Panc1 (cell line): ENCODE measurements at regions not wholly inside any gene's neighbourhood (a gene's known extent, or its start where the extent isn't known, plus 50 kb on each side); places are given as distances from the start of the nearest gene placed in this dataset.

ENCODE experiments used
- ATAC-seq: fragments of 200-7000 bp; cut with Tn5 transposase; 2 replicates; pipeline ENCODE4 v1.9.1; 2020; ENCODE audit warnings: mild to moderate bottlenecking, moderate library complexity
- BruUV-seq: library from RNA; stranded (reverse); fragments of 400-500 nt; replicated peaks from 2 replicates; lab custom pipeline; 2021; lab: Mats Ljungman, UMichigan
- CTCF ChIA-PET: fragments of 300-600 bp; sonication (Branson Sonifier 250); formaldehyde crosslinking; loops from one replicate; lab custom pipeline; 2022; ENCODE audit warnings: antibody characterized with exemption; lab: Charles Lee
- POLR2A ChIA-PET: fragments of 300-600 bp; sonication (Branson Sonifier 250); formaldehyde crosslinking; loops from one replicate; lab custom pipeline; 2022; ENCODE audit warnings: antibody characterized with exemption; lab: Charles Lee
- DNase-seq: peaks from one replicate; pipeline ENCODE4 v3.0.0-alpha.2; 2010; ENCODE audit warnings: low read depth, low spot score
- H3K27ac ChIP-seq: 2 replicates; pipeline ENCODE4 v1.5.1; 2011; ENCODE audit warnings: mild to moderate bottlenecking, low read length, inconsistent platforms
- H3K27me3 ChIP-seq: fragments of 200-500 bp; sonication (Bioruptor generic); 2 replicates; pipeline ENCODE4 v1.6.0; 2014; ENCODE audit warnings: low read length, inconsistent platforms; ENCODE audit not compliant: control insufficient read depth, insufficient read depth
- H3K36me3 ChIP-seq: fragments of 200-500 bp; sonication (Bioruptor generic); 2 replicates; pipeline ENCODE4 v1.5.1; 2014; ENCODE audit warnings: inconsistent platforms, mild to moderate bottlenecking, low read length, moderate library complexity; ENCODE audit not compliant: control insufficient read depth, insufficient read depth
- H3K4me1 ChIP-seq: 2 replicates; pipeline ENCODE4 v1.5.1; 2011; ENCODE audit warnings: inconsistent platforms, mild to moderate bottlenecking, low read length, moderate library complexity; ENCODE audit not compliant: control insufficient read depth, insufficient read depth
- H3K4me3 ChIP-seq, 2 experiments: 2 replicates each; pipeline ENCODE4 v1.5.1; 2011 to 2012; ENCODE audit warnings: low read depth in 2 of 2, low read length in 2 of 2, mild to moderate bottlenecking in 2 of 2, inconsistent platforms in 1 of 2, moderate library complexity in 1 of 2
- H3K9me3 ChIP-seq: fragments of 200-500 bp; sonication (Bioruptor generic); 2 replicates; pipeline ENCODE4 v1.5.1; 2014; ENCODE audit warnings: low read depth, mild to moderate bottlenecking, inconsistent platforms, low read length, moderate library complexity; ENCODE audit not compliant: control insufficient read depth, insufficient read depth
- POLR2AphosphoS5 ChIP-seq: IDR thresholded peaks from 2 replicates; pipeline ENCODE4 v1.6.1; 2012; ENCODE audit warnings: mild to moderate bottlenecking, low read depth, low read length, moderate library complexity
- SIN3A ChIP-seq: IDR thresholded peaks from 2 replicates; pipeline ENCODE4 v1.6.1; 2012; ENCODE audit warnings: low read depth, mild to moderate bottlenecking, low read length, moderate library complexity, borderline replicate concordance; ENCODE audit not compliant: insufficient read depth
- TCF7L2 ChIP-seq: IDR thresholded peaks from 2 replicates; pipeline ENCODE4 v1.6.1; 2011; ENCODE audit warnings: mild to moderate bottlenecking, low read depth, low read length, inconsistent platforms
- in situ Hi-C: cut with HindIII; loops from 2 replicates; pipeline ENCODE4 v1.10.0; 2016; ENCODE audit warnings: low sequenced_read_pairs, low pct_unique_long_range_greater_than_20kb
- intact Hi-C: fragments of 100-400 bp; cut with micrococcal nuclease; formaldehyde crosslinking; loops from one replicate; pipeline ENCODE4 v1.10.0; 2022; ENCODE audit not compliant: unreplicated experiment
- TF ChIP-seq, protein P1 (sequence below): fragments of 450-650 bp; IDR thresholded peaks from 2 replicates; pipeline ENCODE4 v1.5.1; 2017; ENCODE audit warnings: mild to moderate bottlenecking
- TF ChIP-seq, protein P2 (sequence below), 2 experiments: IDR thresholded peaks; 2 replicates each; pipeline ENCODE4 v1.6.1; 2011 to 2012; ENCODE audit warnings: low read depth in 2 of 2, control low read depth in 1 of 2, low read length in 1 of 2, mild to moderate bottlenecking in 1 of 2, moderate library complexity in 1 of 2; ENCODE audit not compliant: insufficient read depth in 1 of 2

DNA sequence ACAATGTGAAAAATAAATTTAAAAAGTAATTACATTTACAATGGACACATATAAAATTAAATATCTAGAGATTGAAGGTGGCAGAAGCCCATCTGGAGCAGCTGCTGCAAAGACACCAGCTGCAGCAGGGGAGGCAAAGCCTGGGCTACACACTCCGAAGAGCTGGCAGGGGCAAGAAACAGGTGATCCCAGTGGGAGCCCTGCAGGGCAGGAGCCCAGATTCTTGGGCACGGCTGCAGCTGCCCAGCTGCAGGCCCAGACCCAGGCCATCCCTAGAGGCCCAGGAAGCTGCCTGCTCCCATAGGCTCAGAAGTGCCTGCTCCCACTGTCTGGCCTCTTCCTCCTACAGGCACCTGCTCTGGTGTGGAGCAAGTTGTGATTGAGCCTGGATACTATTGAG is 1547.9 kb upstream of the SPRY2 start:
- Histone ChIP-seq H3K9me3 (no peaks in the 10 kb centered on the region), H3K4me3 (no peak overlapping the region), H3K36me3 (no peaks in the 10 kb centered on the region), H3K27ac (no peak overlapping the region), H3K27me3 (no peaks in the 10 kb centered on the region), H3K4me1 (no peaks in the 10 kb centered on the region)
- POLR2A ChIA-PET, result no interaction called here
- TF ChIP-seq SIN3A, result no peak
- TF ChIP-seq, protein P1, sequence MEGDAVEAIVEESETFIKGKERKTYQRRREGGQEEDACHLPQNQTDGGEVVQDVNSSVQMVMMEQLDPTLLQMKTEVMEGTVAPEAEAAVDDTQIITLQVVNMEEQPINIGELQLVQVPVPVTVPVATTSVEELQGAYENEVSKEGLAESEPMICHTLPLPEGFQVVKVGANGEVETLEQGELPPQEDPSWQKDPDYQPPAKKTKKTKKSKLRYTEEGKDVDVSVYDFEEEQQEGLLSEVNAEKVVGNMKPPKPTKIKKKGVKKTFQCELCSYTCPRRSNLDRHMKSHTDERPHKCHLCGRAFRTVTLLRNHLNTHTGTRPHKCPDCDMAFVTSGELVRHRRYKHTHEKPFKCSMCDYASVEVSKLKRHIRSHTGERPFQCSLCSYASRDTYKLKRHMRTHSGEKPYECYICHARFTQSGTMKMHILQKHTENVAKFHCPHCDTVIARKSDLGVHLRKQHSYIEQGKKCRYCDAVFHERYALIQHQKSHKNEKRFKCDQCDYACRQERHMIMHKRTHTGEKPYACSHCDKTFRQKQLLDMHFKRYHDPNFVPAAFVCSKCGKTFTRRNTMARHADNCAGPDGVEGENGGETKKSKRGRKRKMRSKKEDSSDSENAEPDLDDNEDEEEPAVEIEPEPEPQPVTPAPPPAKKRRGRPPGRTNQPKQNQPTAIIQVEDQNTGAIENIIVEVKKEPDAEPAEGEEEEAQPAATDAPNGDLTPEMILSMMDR, result no peak
- TF ChIP-seq, protein P2, sequence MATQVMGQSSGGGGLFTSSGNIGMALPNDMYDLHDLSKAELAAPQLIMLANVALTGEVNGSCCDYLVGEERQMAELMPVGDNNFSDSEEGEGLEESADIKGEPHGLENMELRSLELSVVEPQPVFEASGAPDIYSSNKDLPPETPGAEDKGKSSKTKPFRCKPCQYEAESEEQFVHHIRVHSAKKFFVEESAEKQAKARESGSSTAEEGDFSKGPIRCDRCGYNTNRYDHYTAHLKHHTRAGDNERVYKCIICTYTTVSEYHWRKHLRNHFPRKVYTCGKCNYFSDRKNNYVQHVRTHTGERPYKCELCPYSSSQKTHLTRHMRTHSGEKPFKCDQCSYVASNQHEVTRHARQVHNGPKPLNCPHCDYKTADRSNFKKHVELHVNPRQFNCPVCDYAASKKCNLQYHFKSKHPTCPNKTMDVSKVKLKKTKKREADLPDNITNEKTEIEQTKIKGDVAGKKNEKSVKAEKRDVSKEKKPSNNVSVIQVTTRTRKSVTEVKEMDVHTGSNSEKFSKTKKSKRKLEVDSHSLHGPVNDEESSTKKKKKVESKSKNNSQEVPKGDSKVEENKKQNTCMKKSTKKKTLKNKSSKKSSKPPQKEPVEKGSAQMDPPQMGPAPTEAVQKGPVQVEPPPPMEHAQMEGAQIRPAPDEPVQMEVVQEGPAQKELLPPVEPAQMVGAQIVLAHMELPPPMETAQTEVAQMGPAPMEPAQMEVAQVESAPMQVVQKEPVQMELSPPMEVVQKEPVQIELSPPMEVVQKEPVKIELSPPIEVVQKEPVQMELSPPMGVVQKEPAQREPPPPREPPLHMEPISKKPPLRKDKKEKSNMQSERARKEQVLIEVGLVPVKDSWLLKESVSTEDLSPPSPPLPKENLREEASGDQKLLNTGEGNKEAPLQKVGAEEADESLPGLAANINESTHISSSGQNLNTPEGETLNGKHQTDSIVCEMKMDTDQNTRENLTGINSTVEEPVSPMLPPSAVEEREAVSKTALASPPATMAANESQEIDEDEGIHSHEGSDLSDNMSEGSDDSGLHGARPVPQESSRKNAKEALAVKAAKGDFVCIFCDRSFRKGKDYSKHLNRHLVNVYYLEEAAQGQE (IDR thresholded peaks at IDR 0.05; ENCODE audit: insufficient read depth in 1 of 2, low read depth in 2 of 2, low read length in 1 of 2), result no peak
- TF ChIP-seq TCF7L2, result no peak
- CTCF ChIA-PET, result no interaction called here
- intact Hi-C loops, result no loop called here
- no TSS peak for BruUV-seq
- no peak for ATAC-seq
- no peak for DNase-seq
- in situ Hi-C loops, result no loop called here

DNA sequence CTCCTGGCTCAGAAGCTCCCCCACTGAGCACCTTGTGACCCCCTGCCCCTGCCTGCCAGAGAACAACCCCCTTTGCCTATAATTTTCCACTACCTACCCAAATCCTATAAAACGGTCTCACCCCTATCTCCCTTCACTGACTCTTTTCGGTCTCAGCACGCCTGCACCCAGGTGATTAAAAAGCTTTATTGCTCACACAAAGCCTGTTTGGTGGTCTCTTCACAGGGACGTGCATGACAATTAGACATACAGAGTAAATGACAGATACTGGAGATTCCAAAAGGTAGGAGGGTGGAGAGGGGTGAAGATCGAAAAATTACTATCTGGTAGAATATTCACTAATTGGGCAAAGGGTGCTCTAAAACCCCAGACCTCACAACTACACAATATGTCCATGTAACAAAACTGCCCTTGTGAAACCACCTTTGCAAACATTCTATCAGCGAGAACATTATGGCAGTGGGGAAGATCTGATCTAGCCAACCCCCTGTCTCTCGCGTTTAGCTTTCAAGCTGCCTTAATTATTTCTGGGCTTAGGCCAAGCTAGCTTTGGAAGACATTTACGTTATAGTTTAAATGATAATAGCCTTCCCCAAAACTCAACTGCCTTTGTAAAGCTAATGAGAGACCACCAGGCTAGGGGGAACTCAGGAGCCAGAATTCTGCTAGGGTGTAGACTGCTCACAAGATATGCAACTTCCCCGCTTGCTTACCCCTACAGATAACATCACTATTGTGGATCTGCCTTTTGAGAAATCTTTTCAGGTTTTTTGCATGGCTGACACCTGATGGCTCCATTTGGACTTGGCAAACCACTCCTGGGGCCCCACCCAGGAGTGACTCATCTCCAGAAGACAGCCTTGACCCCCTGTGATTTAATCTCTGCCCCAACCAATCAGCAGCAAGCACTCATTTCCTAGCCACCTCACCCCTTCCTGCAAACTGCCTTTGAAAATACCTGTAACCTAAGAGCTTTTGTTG is 1534.0 kb upstream of the SPRY2 start:
- DNase-seq (no peak), ATAC-seq (no peak)
- CTCF ChIA-PET, result no interaction called here

More for the DNA sequence above, 1534.0 kb upstream of the SPRY2 start:
- Histone ChIP-seq H3K9me3 (no peaks in the 10 kb centered on the region), H3K36me3 (no peaks in the 10 kb centered on the region), H3K4me1 (no peaks in the 10 kb centered on the region), H3K27ac (no peak overlapping the region), H3K27me3 (no peaks in the 10 kb centered on the region), H3K4me3 (no peak overlapping the region)
- no TSS peak for BruUV-seq
- no peak for TF ChIP-seq POLR2AphosphoS5
- no peak for TF ChIP-seq TCF7L2
- no peak for TF ChIP-seq SIN3A
- TF ChIP-seq, protein P1, result no peak
- TF ChIP-seq, protein P2 (IDR thresholded peaks at IDR 0.05; ENCODE audit: insufficient read depth in 1 of 2, low read depth in 2 of 2, low read length in 1 of 2), result no peak
- POLR2A ChIA-PET, result interaction anchor here (0.7 kb wide), 1 partner anchor 719 kb away, joined by 3 read pairs; no protein-coding TSS in a partner anchor
- in situ Hi-C loops (no loop called here), intact Hi-C loops (no loop called here)
